K562 (cell line): ENCODE measurements at regions not wholly inside any gene's neighbourhood (a gene's known extent, or its start where the extent isn't known, plus 50 kb on each side); places are given as distances from the start of the nearest gene placed in this dataset.
A peak's percentile ranks its signal among the peaks of the same experiment; 100 is the strongest.

ENCODE experiments used
- ERF ChIP-seq: fragments of 450-650 bp; formaldehyde crosslinking; IDR thresholded peaks from 2 replicates; pipeline ENCODE4 v1.4.0; 2020; ENCODE audit warnings: mild to moderate bottlenecking, mixed read lengths
- FOXA1 ChIP-seq: fragments of 450-650 bp; IDR thresholded peaks from 2 replicates; pipeline ENCODE4 v1.6.1; 2016; ENCODE audit warnings: mild to moderate bottlenecking, borderline replicate concordance
- HDGF ChIP-seq: fragments of 450-650 bp; IDR thresholded peaks from 2 replicates; pipeline ENCODE4 v1.6.1; 2016
- MBD1 ChIP-seq: fragments of 250-450 bp; sonication (Bioruptor Pico); IDR thresholded peaks from 2 replicates; pipeline ENCODE4 v1.8.0; 2022; ENCODE audit warnings: inconsistent platforms
- MCM5 ChIP-seq: fragments of 450-650 bp; IDR thresholded peaks from 2 replicates; pipeline ENCODE4 v1.6.1; 2016; ENCODE audit warnings: low read depth
- MCM7 ChIP-seq, 2 experiments: fragments of 450-650 bp; IDR thresholded peaks; 2 replicates each; pipeline ENCODE4 v1.6.1; 2016 to 2018
- MTA1 ChIP-seq: fragments of 450-650 bp; IDR thresholded peaks from 2 replicates; pipeline ENCODE4 v1.6.1; 2017; ENCODE audit warnings: borderline replicate concordance
- NCOA1 ChIP-seq: fragments of 450-650 bp; IDR thresholded peaks from 2 replicates; pipeline ENCODE4 v1.6.1; 2016; ENCODE audit warnings: low read depth
- NCOA2 ChIP-seq, 2 experiments: fragments of 450-650 bp; IDR thresholded peaks; 2 replicates each; pipeline ENCODE4 v1.6.1; 2018; ENCODE audit warnings: mild to moderate bottlenecking in 2 of 2, moderate library complexity in 1 of 2; ENCODE audit not compliant: partially characterized antibody in 2 of 2
- NR2C1 ChIP-seq, 2 experiments: fragments of 450-650 bp; IDR thresholded peaks; 2 replicates each; pipeline ENCODE4 v1.6.1; 2017; ENCODE audit warnings: mild to moderate bottlenecking in 2 of 2, antibody characterized with exemption in 1 of 2, inconsistent platforms in 1 of 2, missing compliant biosample characterization in 1 of 2, missing genetic modification characterization in 1 of 2
- NRF1 ChIP-seq, 2 experiments: fragments of 450-650 bp; IDR thresholded peaks in 1 of 2; conservative IDR thresholded peaks in 1 of 2; 2 replicates each; pipeline ENCODE4 v1.6.1; 2014; ENCODE audit warnings: mild to moderate bottlenecking in 2 of 2
- RCOR1 ChIP-seq, 2 experiments: IDR thresholded peaks; 2 replicates each; pipeline ENCODE4 v1.6.1; 2012; ENCODE audit warnings: low read depth in 2 of 2, low read length in 2 of 2, borderline replicate concordance in 1 of 2, improper control_type of control experiment in 1 of 2
- SMARCB1 ChIP-seq: IDR thresholded peaks from 2 replicates; pipeline ENCODE4 v1.6.1; 2011; ENCODE audit warnings: improper control_type of control experiment, low read depth; ENCODE audit not compliant: insufficient read length
- TRIM24 ChIP-seq, 2 experiments: fragments of 450-650 bp; IDR thresholded peaks; 2 replicates each; pipeline ENCODE4 v1.6.1; 2016
- ZNF740 ChIP-seq, 3 experiments: fragments of 200-800 bp in 1 of 3; sonication (Bioruptor generic) in 1 of 3; sonication (generic) in 1 of 3; formaldehyde crosslinking in 1 of 3; IDR thresholded peaks; 2 replicates each; pipeline versions ENCODE4 v1.6.1 to v1.8.0; 2016 to 2022; ENCODE audit warnings: mild to moderate bottlenecking in 2 of 3, missing compliant biosample characterization in 2 of 3, missing genetic modification characterization in 2 of 3, missing genetic modification reagents in 1 of 3
- TF ChIP-seq, protein P1 (sequence below), 2 experiments: fragments of 150-350 bp in 1 of 2; IDR thresholded peaks; 2 replicates each; pipeline ENCODE4 v1.6.1; 2012 to 2016; ENCODE audit warnings: low read depth in 2 of 2, low read length in 2 of 2, mild to moderate bottlenecking in 1 of 2, moderate library complexity in 1 of 2

DNA sequence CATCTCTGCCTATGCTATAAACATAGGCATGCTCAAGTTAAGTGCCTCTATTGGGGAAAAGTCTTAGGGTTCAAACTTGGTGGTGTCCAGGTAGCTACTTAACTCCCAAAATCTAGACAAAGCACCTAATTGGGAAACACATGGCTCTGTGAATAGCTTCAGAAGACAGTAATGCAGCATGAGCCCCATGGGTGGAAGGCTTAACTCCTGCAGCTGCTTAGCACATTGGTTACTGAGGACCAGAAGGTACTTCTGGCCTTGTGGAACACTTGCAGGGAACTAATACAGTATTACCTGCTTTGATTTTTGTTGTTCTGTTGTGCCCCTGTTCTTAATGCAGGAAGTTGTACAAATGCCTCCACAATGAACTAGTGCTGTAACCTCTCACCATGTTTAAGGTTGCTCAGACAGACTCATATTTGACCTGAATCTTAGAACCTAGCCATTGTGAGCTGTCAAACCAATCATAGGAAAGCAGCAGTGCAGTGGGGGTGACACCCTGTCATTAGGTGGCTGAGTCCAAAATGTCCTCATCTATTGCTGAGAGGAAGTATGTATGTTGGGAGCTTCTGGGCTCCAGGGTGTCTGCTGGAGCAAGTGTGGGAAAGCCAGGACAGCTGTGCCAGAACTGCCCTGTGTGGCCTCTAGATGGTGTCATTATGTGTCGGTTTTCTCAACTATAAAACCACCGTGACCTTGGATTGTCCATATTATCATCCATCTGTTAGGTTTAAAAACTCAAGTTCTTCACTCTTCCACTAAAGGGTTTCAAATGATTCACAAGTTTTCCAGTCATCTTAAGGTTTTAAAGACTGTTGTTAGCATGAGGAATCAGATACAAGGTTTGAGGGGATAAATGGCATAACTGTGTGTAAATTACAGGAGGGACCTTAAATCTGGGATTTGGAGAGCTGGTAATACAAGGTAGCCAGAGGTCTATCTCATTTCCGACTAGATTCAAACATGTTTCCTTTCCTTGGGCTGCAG lies 69.9 kb upstream of the WDR1 start (continued):
- no peak for TF ChIP-seq NCOA2 (IDR thresholded peaks at IDR 0.05; ENCODE audit: partially characterized antibody in 2 of 2)
- no peak for TF ChIP-seq FOXA1
- no peak for TF ChIP-seq TRIM24 (IDR thresholded peaks at IDR 0.05)
- no peak; a peak in 1 of 4 replicates for TF ChIP-seq RCOR1 (IDR thresholded peaks at IDR 0.05; ENCODE audit: borderline replicate concordance in 1 of 2, low read depth in 2 of 2, low read length in 2 of 2)
- TF ChIP-seq, protein P1, sequence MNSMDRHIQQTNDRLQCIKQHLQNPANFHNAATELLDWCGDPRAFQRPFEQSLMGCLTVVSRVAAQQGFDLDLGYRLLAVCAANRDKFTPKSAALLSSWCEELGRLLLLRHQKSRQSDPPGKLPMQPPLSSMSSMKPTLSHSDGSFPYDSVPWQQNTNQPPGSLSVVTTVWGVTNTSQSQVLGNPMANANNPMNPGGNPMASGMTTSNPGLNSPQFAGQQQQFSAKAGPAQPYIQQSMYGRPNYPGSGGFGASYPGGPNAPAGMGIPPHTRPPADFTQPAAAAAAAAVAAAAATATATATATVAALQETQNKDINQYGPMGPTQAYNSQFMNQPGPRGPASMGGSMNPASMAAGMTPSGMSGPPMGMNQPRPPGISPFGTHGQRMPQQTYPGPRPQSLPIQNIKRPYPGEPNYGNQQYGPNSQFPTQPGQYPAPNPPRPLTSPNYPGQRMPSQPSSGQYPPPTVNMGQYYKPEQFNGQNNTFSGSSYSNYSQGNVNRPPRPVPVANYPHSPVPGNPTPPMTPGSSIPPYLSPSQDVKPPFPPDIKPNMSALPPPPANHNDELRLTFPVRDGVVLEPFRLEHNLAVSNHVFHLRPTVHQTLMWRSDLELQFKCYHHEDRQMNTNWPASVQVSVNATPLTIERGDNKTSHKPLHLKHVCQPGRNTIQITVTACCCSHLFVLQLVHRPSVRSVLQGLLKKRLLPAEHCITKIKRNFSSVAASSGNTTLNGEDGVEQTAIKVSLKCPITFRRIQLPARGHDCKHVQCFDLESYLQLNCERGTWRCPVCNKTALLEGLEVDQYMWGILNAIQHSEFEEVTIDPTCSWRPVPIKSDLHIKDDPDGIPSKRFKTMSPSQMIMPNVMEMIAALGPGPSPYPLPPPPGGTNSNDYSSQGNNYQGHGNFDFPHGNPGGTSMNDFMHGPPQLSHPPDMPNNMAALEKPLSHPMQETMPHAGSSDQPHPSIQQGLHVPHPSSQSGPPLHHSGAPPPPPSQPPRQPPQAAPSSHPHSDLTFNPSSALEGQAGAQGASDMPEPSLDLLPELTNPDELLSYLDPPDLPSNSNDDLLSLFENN (IDR thresholded peaks at IDR 0.05; ENCODE audit: low read depth in 2 of 2, low read length in 2 of 2): no peak
- TF ChIP-seq NCOA1: no peak
- no peak for TF ChIP-seq NR2C1 (IDR thresholded peaks at IDR 0.05)
- peak; percentile 29; the same call in 1 of the 2 replicates for TF ChIP-seq NR2C1 (tag; IDR thresholded peaks at IDR 0.05)
- TF ChIP-seq MBD1 (CRISPR knock-in tag): no peak
- no peak for TF ChIP-seq SMARCB1
- no peak for TF ChIP-seq MCM5
- TF ChIP-seq HDGF: no peak
- TF ChIP-seq NRF1 (conservative IDR thresholded peaks at IDR 0.05 in 1 of 2, IDR thresholded peaks at IDR 0.05 in 1 of 2): peak in 1 of 2 experiments; percentile 17; a peak in 1 of 4 replicates
- no peak for TF ChIP-seq ERF (CRISPR knock-in tag)
- TF ChIP-seq MTA1: no peak
- TF ChIP-seq ZNF740 (CRISPR knock-in tag; IDR thresholded peaks at IDR 0.05): no peak
- 0 out of 4 replicates have a peak, but pooled peaks of 1 of the 2 experiments have one; percentile 57 for TF ChIP-seq ZNF740 (tag; IDR thresholded peaks at IDR 0.05)
- no peak for TF ChIP-seq MCM7 (IDR thresholded peaks at IDR 0.05)
